NCI-H510A (cell line): ENCODE measurements at regions not wholly inside any gene's neighbourhood (a gene's known extent, or its start where the extent isn't known, plus 50 kb on each side); places are given as distances from the start of the nearest gene placed in this dataset.

Source experiments
- DNase-seq: peaks from one replicate; lab custom pipeline; 2025; lab: John Stamatoyannopoulos, UW

GRCh38 chr10:83666762-83667161 is 472.5 kb upstream of the GHITM start:
- DNase-seq = no peak

- DNase-seq = no peak
Measured at GRCh38 chr10:83667594-83667993, 471.7 kb upstream of the GHITM start.

GRCh38 chr10:83673316-83673715 is 466.0 kb upstream of the GHITM start:
- DNase-seq = no peak

- DNase-seq = no peak
Measured at GRCh38 chr10:83677795-83678194, 461.5 kb upstream of the GHITM start.

GRCh38 chr10:83678850-83679249 is 460.5 kb upstream of the GHITM start:
- DNase-seq = no peak

- no peak for DNase-seq
Measured at GRCh38 chr10:83680470-83680891, 458.8 kb upstream of the GHITM start.

GRCh38 chr10:83682414-83682813 is 456.9 kb upstream of the GHITM start:
- no peak for DNase-seq

- no peak for DNase-seq
Measured at GRCh38 chr10:83685458-83685857, 453.9 kb upstream of the GHITM start.

DNA sequence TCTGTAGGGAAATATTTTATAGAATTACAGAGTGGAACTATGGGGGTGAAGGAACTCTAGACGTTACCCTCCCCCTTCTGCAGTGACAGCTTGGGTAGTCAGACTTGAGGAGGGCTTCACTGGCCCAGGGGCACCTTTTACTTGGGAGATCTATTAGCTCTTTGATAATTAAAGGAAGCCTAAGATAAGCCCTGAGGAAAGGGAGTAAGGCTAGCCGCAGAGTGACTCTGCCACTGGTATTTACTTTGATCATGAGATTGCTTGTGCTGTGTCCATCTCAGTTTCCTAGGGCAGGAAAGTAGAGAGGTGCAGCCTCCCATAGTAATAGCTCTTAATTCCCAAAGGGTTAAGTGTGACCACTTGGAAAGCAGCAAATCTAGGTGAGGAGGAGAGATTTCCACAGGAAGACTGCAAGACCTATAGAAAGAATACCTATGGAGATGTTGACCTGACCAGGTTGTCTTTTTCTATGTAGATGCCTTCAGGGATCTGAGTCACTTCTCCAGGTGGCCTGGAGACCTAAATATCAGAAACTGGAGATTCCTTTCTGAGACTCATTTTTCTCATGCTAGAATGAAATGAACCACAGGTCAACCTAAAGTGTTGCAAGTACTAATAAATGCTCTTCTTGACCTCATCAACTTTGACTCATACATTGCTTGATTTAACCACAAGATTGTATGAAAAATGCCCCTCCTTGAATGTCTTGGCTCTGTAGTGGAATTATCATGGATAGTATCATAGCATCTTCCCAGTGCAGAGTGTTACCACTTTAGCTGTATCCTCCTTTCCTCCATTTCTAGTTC is 447.3 kb upstream of the GHITM start:
- no peak for DNase-seq

DNA sequence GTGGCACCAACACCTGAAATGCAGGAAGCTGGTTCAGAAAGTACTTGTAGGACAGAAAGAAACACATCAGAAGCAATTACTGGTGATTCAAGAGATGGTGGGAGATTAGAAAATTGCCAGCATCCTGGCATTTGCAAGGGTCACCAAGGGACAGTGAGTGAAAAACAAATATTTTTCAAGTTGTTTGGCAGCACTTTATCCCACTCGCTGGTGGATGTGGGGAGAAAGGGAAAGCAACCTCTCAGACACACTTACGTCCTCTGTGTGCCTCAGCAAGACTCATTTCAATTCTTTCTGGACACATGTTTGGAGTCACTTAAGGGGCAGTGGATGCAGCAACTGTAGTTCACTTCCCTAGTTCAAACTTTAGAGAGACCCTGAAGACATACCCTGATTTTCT is 440.4 kb upstream of the GHITM start:
- no peak for DNase-seq

GRCh38 chr10:83701799-83702198 is 437.5 kb upstream of the GHITM start:
- DNase-seq = no peak

DNA sequence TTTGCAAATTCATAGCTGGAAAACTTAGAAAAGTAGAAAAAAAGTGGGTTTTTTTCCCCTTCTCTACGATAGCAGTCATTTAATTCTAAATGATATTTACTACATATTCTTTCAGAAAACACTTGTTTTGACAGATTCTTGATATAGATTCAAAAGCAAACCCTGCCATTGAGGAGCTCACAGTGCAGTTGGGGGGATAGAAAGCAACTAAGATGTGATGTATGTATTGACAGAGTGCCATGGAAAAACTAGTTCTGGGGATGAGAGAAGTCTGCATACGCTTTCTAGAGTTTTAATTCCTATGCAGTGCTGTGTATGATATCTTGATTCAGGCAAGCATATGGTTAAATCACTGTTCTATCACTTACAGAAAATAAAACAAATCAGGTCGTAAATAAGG is 436.6 kb upstream of the GHITM start:
- DNase-seq = no peak

DNA sequence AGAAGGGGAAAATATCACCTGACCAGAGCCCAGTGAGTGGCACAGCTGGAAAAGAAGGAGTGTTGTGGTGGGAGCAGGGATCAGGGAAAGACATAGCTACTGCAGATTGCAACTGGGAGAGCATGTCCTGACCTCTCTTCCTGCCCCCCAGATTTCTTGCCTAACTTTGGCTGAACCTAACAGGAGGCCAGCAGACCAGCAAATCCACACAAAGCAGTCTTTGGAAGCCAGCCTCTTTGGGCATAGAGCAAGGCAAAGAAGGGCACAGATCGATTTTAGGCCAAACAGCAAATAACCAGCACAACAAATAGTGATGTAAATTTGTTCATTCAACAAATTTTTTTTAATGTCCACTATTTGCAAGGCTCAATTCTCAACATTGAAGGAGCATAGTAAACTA is 433.2 kb upstream of the GHITM start:
- no peak for DNase-seq

DNA sequence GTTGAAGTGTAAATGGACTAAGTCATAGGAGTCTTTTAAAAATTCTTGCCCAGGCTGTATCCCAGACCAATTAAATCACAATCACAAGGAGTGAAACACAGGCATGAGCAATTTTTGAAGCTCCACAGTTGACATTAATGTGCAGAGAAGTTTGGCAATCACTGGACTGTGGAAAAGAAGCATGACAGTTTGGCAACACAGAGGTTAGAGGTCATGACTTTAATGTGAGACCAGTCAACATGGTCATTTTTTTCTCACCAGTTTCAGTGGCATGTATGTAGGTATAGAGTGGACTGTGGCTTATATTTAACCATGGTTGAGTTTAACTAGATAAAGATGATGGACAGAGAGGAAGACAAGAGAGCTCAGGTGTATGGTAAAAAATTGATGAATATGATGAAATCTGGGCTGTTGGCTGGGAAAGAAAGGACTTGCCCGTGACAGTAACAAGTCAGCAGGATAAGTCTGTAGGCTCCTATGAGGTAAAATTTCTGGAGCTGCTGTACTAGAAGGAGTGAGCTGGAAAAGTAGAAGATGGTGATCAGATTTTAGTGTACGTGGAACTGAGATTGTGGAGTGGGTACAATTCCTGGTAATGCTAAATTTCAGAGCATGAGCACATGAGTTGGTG is 432.2 kb upstream of the GHITM start:
- DNase-seq = no peak

- DNase-seq = no peak
Measured at GRCh38 chr10:83713423-83713822, 425.9 kb upstream of the GHITM start.

DNA sequence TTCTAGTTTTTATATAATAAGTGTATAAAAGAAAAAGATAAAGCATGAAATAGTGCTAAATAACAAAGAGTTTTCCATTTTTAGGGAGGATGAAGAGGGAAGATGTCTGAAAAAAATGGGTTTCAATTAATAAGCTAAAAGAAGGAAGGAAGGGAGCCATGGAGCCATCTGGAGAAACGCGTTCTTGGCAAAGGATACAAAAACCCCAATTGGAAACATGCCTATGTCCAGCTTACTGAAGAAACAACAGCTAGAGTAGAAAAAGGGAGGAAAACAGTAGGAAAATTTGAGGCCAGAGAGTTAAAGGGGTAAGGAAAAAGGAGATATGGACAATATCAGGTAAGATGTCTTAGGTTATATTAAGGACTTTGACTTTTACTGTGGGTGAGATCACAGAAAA is 416.2 kb upstream of the GHITM start:
- no peak for DNase-seq

DNA sequence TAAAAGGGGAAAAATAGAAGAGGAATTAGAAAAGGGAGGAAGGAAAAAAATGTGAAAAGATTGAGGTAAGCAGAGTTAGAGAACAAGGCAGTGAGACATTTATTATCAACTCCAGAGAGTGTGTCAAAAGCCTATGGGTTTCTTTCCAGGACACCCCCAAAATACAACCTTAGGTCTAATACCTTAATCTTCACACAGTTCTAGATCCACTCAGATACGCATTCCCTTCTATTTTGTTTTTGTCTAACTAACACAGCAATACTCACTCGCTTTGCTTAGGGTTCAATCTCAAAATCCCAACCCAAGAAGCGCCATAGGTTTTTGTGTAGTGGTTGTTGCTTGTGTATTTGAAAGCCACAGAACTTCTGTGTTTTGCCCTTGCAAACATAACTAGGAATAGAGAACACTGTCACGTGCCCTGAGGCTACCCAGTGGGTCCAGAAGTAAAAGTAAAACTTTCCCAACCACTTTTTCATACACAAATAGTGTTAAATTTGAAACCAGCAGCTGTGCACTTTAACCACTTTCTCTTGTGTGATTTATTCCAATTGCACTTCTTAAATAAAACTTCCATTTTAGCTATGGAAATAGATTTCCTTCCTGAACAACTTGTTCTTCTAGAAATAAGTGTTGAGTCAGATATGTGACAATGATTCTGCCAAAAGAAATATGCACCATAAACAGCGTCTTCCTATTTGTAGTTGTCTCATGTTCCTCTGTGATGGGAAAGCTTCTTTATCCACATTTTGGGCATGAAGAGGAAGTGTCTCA is 414.7 kb upstream of the GHITM start:
- no peak for DNase-seq

DNA sequence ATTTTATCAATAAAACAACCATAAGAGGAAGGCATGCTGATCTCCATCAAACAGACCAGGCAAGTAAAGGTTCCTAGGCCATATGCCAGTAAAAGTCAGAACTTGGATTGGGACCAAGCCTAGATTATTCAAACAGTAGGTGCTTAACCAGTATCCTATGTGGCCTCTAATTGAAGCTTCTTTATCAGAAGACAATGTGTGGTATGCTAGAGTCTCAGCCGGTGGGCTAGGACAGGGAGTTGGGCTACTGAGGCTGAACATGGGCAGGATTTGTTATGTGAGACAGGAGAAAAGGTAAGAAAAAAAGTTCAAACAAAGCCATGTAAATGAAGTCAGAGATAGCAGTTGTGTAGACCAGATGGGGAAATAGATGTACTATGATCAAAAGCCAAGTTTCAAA is 413.7 kb upstream of the GHITM start:
- DNase-seq = no peak

GRCh38 chr10:83734278-83734677 is 405.0 kb upstream of the GHITM start:
- no peak for DNase-seq

GRCh38 chr10:83736008-83736407 is 403.3 kb upstream of the GHITM start:
- DNase-seq = no peak

DNA sequence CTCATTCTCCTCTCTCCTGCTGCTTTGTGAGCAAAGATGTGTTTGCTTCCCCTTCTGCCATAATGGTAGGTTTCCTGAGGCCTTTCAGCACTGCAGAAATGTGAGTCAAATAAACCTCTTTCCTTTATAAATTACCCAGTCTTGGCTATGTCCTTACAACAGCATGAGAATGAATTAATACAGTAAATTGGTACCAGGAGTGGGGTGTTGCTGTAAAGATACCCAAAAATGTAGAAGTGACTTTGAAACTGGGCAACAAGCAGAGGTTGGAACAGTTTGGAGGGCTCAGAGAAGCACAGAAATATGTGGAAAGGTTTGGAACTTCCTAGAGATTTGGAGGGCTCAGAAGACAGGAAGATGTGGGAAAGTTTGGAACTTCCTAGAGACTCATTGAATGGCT is 388.7 kb upstream of the GHITM start:
- DNase-seq = no peak

GRCh38 chr10:83753490-83753889 is 385.8 kb upstream of the GHITM start:
- no peak for DNase-seq

DNA sequence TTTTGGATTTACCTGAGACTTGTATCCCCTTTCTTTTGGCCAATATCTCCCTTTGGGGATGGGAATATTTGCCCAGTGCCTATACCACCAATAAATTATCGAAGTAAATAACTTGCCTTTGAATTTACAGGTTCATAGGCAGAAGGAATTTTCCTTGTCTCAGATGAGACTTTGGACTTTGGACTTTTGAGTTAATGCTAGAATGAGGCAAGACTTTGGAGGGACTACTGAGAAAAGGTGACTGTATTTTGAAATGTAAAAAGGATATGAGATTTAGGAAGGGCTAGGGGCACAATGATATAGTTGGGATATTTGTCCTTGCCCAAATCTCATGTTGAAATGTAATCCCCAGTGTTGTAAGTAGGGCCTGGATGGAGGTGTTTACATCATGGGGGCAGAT is 384.5 kb upstream of the GHITM start:
- DNase-seq = no peak
